Cardiac septum (tissue), 1 donor: ENCODE measurements at regions not wholly inside any gene's neighbourhood (a gene's known extent, or its start where the extent isn't known, plus 50 kb on each side); places are given as distances from the start of the nearest gene placed in this dataset.

Experiments used
- DNase-seq: peaks from one replicate; pipeline ENCODE4 v3.0.0-alpha.2; 2020; ENCODE audit warnings: low spot score
- intact Hi-C: fragments of 100-400 bp; cut with DNase I; formaldehyde crosslinking; loops from one replicate; pipeline ENCODE4 v1.14.0; 2022
- donor health status: DM: no; HTN: no; CAD: no.

DNA sequence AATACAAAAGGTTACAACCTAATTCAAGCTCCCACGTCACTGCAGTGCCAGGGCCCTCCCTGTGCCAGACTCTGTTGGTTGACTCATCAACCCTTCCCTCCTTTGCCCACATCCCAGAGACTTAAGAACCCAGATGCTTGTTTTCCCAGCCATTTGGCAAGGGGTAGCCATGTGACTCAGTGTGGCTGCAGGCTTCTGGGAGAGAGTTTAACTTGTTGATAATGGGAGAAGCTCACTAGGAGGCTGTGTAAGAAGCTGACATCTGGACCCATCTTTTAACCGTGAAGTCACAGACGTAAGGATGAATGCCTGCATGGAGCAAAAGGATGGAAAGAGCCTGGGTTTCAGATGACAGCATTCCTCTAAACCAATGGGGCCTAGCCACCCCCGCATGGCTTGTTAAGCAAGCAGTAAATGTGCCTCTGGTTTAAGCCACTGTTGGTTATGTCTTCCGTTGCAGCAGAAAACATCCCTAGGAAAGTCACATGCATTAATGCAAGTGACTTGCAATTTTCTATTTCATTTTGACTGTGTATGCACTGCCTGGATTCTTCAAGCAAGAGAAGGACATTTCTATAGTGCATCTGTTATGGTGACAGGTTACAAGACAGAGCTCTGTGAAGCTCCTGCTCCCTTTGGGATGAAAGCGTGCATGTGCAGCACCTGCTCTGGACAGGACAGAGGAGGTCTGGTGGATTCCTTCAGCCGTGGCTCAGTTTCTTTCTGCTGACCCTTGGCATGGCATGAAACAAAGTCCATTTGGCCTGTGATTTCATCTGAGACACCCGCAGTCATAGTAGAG, 57.5 kb upstream of the CREB5 start:
- DNase-seq: no peak
- intact Hi-C loops: no loop called here

DNA sequence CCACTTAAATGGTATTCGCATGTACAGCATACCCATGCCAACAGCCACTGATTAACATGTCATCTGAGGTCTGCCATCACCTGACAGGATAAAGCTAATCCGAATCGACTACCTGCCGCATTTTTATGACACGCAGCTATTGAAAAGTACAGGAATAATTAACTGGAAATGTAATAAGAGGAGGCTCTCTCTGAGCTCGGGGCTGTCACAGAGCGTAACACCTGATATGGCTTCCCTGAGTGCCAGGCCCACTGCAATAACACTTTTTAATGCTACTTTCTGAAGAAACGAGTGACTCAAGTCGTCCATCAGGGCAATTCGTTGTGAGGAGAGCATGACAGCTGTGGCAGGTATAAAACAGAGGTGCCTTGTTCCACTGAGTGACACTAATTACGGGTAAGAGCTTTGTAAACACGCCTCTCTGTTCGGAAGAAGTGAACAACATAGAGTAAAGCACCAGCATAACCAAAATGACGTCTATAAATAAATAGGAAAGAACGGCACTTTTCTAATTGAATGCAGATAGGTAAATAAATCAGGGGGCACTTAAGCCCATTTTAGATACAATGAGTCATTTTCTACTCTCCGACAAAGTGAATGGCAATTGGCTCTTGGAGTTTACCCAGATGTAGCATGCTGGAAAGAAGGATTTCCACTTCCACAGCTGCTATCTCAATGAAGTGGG, 56.5 kb upstream of the CREB5 start:
- intact Hi-C loops: no loop called here
- no peak for DNase-seq

DNA sequence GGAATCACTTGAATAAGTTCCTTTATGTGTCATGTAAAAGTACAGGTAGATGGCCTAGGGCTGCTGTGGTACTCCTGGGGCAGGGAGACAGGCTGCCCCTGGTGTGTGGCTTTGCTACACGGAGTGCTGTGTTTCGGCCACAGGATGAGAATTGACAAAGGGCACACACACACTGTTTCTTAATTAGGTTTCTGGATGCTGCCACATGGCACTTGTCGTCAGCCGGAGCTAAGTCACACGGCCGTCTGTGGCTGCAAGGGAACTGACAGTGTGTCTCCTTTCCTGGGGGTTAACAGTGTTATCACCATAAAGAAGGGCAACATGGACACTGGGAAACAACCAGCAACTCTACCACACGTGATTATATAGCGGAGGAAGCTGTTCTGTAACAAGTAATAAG, 55.7 kb upstream of the CREB5 start:
- DNase-seq: no peak
- intact Hi-C loops: no loop called here

DNA sequence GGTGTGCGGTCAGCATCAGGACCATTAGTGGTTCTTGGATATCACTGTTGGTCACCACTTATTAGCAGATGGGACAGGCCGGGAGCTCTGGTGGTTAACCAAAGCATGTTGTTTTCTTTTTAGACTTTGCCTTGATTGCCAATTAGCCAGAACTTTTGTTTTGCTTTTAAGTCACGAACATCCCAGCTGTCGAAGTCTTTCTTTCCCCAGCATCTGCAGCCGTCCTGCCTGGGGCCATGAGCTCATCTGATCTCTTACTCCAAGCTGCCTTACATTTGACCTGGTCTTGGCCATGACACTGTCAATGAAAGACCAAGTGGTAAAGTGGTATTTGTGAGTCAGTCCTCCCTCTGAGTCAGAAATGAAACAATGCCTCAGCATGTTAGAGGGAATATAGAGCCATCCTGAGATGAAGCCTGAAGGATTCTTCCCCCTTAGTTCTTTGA, 53.9 kb upstream of the CREB5 start:
- intact Hi-C loops: no loop called here
- no peak for DNase-seq

DNA sequence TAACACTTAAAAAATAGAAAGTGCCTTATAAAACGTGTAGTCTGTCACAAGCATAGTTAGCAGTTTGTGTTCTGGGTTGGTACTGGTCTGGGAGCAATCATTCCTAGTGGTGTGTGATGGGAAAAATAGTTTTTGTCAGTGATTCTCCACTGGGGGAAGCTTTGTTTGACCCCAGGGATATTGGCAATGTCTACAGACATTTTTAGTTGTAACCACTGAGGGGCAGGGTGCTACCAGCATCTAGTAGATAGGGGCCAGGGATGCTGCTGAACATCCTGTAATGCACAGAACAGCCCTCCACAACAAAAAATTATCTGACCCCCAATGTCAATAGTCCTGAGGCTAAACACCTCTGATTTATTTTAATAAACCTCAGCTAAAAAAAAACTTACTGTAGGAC, 51.6 kb upstream of the CREB5 start:
- intact Hi-C loops: no loop called here

DNA sequence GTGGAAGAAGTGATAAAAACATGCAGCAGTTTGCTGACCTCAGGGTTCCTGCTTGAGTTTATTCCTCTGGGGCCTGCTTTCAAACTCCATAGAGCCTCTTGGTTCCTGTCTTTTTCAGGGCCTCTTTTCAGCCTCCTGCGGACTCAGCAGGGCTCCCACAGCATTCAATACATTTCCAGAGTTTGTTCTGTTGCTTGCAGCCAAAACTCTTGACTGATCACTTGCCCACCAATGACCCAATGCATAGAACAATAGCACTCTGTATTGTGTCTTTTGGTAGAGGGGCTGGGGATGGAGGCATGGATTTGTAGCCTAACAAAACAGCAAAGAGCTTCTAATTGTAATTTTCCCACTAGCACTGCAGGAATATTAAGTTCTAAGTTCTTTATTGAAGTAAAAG, 50.8 kb upstream of the CREB5 start:
- intact Hi-C loops: no loop called here
- DNase-seq: no peak

More for the DNA sequence above, 51.6 kb upstream of the CREB5 start:
- no peak for DNase-seq

DNA sequence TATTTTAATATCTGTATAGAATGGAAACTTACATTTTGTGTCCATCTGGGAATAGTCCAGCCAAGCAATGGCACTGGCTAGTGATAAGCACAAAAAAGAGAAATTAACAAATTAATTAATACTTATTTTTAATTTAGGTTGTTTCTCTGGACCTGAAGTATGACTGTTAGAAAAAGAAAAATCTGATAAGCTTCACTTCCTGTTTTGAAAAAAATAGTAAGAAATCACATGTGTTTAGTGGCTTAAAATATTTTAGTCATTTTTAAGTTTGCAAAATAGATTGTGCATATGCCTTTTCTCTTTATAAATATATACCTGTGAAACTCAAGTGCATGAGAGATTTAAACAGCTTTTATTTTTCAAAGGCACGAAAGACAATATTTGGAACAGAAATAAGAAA, 50.1 kb upstream of the CREB5 start:
- no peak for DNase-seq
- intact Hi-C loops: no loop called here
